ENCODE measurements at regions not wholly inside any gene's neighbourhood (a gene's known extent, or its start where the extent isn't known, plus 50 kb on each side); places are given as distances from the start of the nearest gene placed in this dataset.
"Not testable (repeated sequence)": the region's sequence is repeated elsewhere in the genome, so short reads cannot be mapped to it uniquely, and the experiment has no call there.

GRCh38 chr20:51961964-51962761 is 159.8 kb upstream of the SALL4 start:
- DNase-seq (ENCODE audit: low read depth in 4 of 4, low spot score in 3 of 4) = no peak

- no peak for DNase-seq (ENCODE audit: low read depth in 4 of 4, low spot score in 3 of 4)
Observed at GRCh38 chr20:51960047-51960675, 157.8 kb upstream of the SALL4 start.

DNA sequence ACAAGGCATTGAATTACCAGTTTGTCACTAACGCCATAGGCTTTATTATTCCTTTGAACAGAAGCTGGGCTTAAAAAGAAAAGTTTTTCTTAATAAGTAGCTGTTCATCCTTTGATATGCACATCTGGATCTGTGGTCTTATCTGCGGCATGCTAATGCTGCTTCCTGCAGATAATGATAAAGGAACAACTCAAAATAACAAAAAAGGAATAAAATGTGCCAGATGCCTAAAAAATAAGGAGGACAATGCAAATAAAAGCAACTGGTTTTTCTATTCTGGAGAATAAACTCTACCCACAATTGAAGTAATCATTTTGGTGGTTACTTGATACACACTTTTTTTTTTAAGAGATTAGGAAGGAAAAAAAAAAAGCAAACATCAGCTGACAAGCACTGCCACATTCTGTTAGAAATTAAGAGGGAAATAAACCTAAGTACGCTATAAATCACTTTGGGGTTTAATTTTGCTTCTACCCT is 156.8 kb upstream of the SALL4 start:
- DNase-seq (ENCODE audit: low read depth in 4 of 4, low spot score in 3 of 4) = no peak

GRCh38 chr20:51958099-51959065 is 156.1 kb upstream of the SALL4 start:
- no peak for DNase-seq (ENCODE audit: low read depth in 4 of 4, low spot score in 3 of 4)

DNA sequence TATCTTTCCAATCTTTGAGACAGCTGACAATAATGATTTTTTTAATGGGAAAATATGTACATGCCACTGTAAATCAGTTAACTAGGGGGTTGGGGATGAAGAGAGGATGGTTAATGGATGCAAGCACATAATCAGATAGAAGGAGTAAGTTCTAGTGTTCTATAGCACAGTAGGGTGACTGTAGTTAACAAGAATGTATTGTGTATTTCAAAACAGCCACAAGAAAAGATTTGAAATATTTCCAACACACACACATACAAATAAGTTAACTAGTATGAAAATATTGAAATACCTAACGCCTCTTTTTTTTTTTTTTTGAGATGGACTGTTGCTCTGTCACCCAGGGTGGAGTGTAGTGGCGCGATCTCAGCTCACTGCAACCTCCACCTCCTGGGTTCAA is 153.4 kb upstream of the SALL4 start:
- no peak for DNase-seq (ENCODE audit: low read depth in 4 of 4, low spot score in 3 of 4)

DNA sequence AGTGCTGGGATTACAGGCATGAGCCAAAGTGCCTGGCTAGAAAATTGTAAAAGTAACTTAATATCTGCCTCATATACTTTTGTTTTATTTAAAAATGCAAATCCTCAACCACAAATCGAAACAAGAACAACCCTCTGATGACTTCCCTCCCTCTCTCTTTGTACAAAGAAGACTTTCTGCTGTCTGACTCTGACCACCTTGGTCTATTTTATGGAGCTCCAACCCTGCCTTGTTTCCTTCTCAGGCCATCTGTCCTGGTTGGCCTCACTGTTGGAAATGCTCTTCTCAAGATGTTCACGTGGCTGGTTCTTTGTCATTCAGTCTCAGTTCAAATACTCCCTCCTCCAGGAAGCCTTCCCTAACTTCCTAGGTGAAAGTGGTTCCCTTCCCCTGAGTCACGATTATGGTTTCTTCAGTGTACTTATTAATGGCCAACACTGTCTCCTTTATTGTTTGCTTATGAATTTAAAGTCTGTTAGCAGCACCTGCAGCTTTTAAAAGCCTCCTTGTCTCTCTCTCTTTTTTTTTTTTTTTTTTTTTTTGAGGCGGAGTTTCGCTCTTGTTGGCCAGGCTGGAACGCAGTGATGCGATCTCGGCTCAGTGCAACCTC is 151.5 kb upstream of the SALL4 start:
- DNase-seq (ENCODE audit: low read depth in 4 of 4, low spot score in 3 of 4) = no peak

- no peak for DNase-seq (ENCODE audit: low read depth in 4 of 4, low spot score in 3 of 4)
Observed at GRCh38 chr20:51950926-51951325, 148.6 kb upstream of the SALL4 start.

GRCh38 chr20:51946586-51946985 is 144.3 kb upstream of the SALL4 start:
- no peak for DNase-seq (ENCODE audit: low read depth in 4 of 4, low spot score in 3 of 4)

DNA sequence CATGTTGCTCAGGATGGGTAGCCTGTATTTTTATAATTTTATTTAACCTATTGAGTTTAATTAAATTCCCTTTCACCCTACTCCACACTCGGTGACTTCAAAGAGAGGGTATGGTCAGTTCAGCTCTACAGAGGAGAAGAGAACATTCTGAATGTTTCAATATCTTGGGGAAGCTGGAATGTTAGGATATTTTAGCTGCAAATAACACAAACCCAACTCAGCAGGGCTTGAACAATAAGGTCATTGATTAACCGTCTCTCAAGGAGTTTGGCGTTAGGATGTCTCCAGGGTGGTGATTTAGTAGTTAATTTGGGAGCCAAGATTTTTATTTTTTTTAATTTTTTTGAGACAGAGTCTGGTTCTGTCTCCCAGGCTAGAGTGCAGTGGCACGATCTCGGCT is 143.6 kb upstream of the SALL4 start:
- no peak for DNase-seq (ENCODE audit: low read depth in 4 of 4, low spot score in 3 of 4)

DNA sequence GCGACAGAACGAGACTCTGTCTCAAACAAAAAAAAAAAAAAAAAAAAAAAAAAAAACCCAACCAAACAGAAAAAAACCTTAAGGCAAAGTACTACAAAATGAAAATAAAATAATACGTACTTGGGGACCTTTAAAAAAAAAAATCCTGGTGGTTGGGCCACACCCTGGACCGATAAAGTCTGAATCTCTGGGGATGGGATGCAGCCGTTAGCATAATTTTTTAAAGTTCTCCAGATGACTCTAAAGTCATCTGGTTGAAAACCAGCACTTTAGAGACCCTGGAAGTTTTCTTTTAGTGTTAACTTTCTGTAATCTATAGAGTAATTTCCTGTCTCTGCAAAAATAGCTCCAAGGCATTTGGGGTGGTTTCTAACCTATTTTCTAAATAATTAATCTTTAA is 142.9 kb upstream of the SALL4 start:
- DNase-seq (ENCODE audit: low read depth in 4 of 4, low spot score in 3 of 4) = no peak

DNA sequence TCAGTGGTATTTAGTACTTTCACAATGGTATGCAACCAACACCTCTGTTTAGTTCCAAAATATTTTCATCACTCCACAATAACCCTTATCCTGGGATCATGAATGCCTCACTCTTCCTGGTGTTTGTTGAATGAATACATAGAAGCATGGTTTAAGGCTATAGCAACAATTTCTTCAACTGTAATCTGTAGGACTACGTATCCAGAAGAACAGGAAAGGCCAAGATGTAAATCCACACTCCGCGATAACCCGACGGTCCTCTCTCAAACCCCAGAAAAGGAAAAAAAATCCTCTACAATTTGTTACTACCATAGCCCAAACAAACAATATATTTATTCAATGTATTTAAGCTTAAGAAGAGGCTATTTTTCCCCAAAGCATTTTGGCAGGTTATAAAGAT is 141.4 kb upstream of the SALL4 start:
- DNase-seq (ENCODE audit: low read depth in 4 of 4, low spot score in 3 of 4) = no peak

- DNase-seq (ENCODE audit: low read depth in 4 of 4, low spot score in 3 of 4) = not testable (repeated sequence)
Observed at GRCh38 chr20:51943326-51943725, 141.0 kb upstream of the SALL4 start.

- DNase-seq (ENCODE audit: low read depth in 4 of 4, low spot score in 3 of 4) = no peak
Observed at GRCh38 chr20:51941503-51941902, 139.2 kb upstream of the SALL4 start.

DNA sequence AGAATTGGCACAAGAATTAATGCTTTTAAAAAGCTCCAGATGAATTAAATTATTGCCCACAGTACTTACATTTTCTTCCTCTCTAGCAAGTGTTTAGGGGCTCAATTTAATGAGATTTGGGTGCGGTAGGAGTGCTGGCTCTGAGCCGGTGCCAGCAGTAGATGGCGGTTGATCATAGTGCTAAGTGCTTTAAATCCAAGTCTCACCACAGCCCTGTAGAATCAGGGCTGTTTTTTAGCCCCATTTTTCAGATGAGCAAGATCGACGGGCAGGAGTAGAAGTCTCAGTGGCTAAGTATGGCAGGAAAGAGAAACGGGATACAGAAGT is 136.9 kb upstream of the SALL4 start:
- DNase-seq (ENCODE audit: low read depth in 4 of 4, low spot score in 3 of 4) = no peak

- no peak for DNase-seq (ENCODE audit: low read depth in 4 of 4, low spot score in 3 of 4)
Observed at GRCh38 chr20:51938559-51939258, 136.4 kb upstream of the SALL4 start.

- no peak for DNase-seq (ENCODE audit: low read depth in 4 of 4, low spot score in 3 of 4)
Observed at GRCh38 chr20:51937779-51938178, 135.5 kb upstream of the SALL4 start.

GRCh38 chr20:51936377-51936776 is 134.1 kb upstream of the SALL4 start:
- DNase-seq (ENCODE audit: low read depth in 4 of 4, low spot score in 3 of 4) = no peak

- DNase-seq (ENCODE audit: low read depth in 4 of 4, low spot score in 3 of 4) = no peak
Observed at GRCh38 chr20:51935003-51935358, 132.7 kb upstream of the SALL4 start.

DNA sequence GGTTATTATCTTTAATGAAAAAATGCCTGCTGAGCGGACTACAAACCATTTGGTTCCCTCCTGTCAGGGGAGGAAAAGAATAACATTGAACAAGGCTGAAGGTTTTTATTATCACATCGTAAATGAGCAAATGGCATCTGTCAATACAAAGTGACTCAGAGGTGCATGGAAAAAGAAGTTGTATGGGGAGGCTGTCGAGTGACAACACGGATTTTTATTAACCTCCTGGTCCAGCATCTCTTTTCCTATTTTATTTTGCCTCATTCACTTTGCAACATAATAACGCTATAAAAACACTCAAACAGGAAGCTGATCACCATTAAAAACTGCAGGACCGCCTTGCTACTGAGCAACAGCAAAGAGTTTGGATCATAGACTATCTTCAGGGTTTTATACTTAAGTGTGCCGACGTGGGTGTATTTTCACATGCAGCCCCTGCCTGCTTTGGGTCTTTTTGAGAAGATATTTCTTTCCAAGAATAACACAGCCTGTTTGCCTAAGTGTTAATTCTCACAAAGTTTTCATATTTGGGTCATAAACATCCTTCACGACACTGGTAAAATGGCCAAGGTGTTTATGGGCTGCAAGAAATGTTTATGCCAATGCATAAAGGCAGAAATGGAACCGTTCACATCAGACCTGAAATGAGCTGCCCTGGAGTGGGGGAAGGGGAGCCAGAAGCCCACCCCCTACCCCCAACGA is 132.1 kb upstream of the SALL4 start:
- DNase-seq (ENCODE audit: low read depth in 4 of 4, low spot score in 3 of 4) = no peak

GRCh38 chr20:51931371-51931781 is 129.1 kb upstream of the SALL4 start:
- DNase-seq (ENCODE audit: low read depth in 4 of 4, low spot score in 3 of 4) = no peak
